Tibial nerve (tissue), 3 donors: ENCODE measurements at regions not wholly inside any gene's neighbourhood (a gene's known extent, or its start where the extent isn't known, plus 50 kb on each side); places are given as distances from the start of the nearest gene placed in this dataset.

ENCODE experiments used
- CTCF ChIP-seq, 5 experiments: fragments of 200-600 bp in 3 of 5; fragments of 450-650 bp in 2 of 5; sonication (generic) in 3 of 5; IDR thresholded peaks; one replicate each; pipeline ENCODE4 v1.5.1; 2016 to 2019; ENCODE audit warnings: antibody characterized with exemption in 5 of 5, mild to moderate bottlenecking in 3 of 5, moderate library complexity in 2 of 5
- POLR2A ChIP-seq, 2 donors: fragments of 450-650 bp; IDR thresholded peaks; one replicate each; pipeline ENCODE4 v1.6.1; 2017; ENCODE audit warnings: antibody characterized with exemption in 2 of 2, mild to moderate bottlenecking in 2 of 2, moderate library complexity in 2 of 2

GRCh38 chr11:11072067-11072466 lies 214.2 kb upstream of the ZBED5 start:
- TF ChIP-seq CTCF (IDR thresholded peaks at IDR 0.05): no peak
- no peak for TF ChIP-seq POLR2A (IDR thresholded peaks at IDR 0.05)
